Activated naive CD4-positive, alpha-beta T cell treated with anti-CD3 and anti-CD28 coated beads, Interleukin-2, amount 50 U/mL, for 72 hours (primary cell): ENCODE measurements at regions not wholly inside any gene's neighbourhood (a gene's known extent, or its start where the extent isn't known, plus 50 kb on each side); places are given as distances from the start of the nearest gene placed in this dataset.

Source experiments
- ATAC-seq, 2 donors: fragments of 150-1000 bp; cut with Tn5 transposase; 2 replicates each; pipeline ENCODE4 v1.10.0; 2021; ENCODE audit warnings: mild to moderate bottlenecking in 2 of 2, moderate library complexity in 2 of 2
- DNase-seq, 2 donors: peaks; one replicate each; pipeline ENCODE4 v3.0.0; 2021 to 2022; ENCODE audit warnings: low spot score in 2 of 2
- H3K27ac Mint-ChIP-seq, 2 donors: one replicate each; pipeline ENCODE4 v1.8.0; 2022; ENCODE audit warnings: mild to moderate bottlenecking in 2 of 2, mixed read lengths in 2 of 2
- H3K36me3 Mint-ChIP-seq, 2 donors: one replicate each; pipeline ENCODE4 v1.8.0; 2022; ENCODE audit warnings: mixed read lengths in 2 of 2
- H3K9me3 Mint-ChIP-seq, 2 donors: one replicate each; pipeline ENCODE4 v1.8.0; 2022; ENCODE audit warnings: mixed read lengths in 2 of 2

GRCh38 chr2:181241797-181242196 lies 215.4 kb upstream of the ITGA4 start:
- Mint-ChIP-seq H3K36me3 (peaks cover 6 to 7% of the 10 kb centered on the region in 2 donors), H3K27ac (no peak overlapping the region), H3K9me3 (peaks cover 6% of the 10 kb centered on the region in 2 donors)
- DNase-seq (no peak), ATAC-seq (peak; percentile 69 to 85)

GRCh38 chr2:181242262-181242661 lies 214.9 kb upstream of the ITGA4 start:
- H3K36me3 Mint-ChIP-seq = peaks cover 2% of the 10 kb centered on the region in 2 donors
- no peak for ATAC-seq
- DNase-seq = no peak
- H3K27ac Mint-ChIP-seq = no peak overlapping the region
- H3K9me3 Mint-ChIP-seq = peaks cover 1 to 2% of the 10 kb centered on the region in 2 donors

- no peak for ATAC-seq
- no peaks in the 10 kb centered on the region for H3K9me3 Mint-ChIP-seq
Measured at GRCh38 chr2:181243319-181243718, 213.9 kb upstream of the ITGA4 start.

GRCh38 chr2:181250691-181251090 lies 206.5 kb upstream of the ITGA4 start:
- H3K9me3 Mint-ChIP-seq = no peaks in the 10 kb centered on the region
- ATAC-seq = no peak
- DNase-seq = no peak
- peaks cover 0 to 13% of the 10 kb centered on the region in 2 donors for H3K36me3 Mint-ChIP-seq
- H3K27ac Mint-ChIP-seq = no peak overlapping the region

More at GRCh38 chr2:181243319-181243718, 213.9 kb upstream of the ITGA4 start:
- H3K36me3 Mint-ChIP-seq = no peaks in the 10 kb centered on the region
- no peak overlapping the region for H3K27ac Mint-ChIP-seq
- DNase-seq = no peak

- H3K36me3 Mint-ChIP-seq = peaks cover 0 to 13% of the 10 kb centered on the region in 2 donors
- DNase-seq (no peak), ATAC-seq (peak; percentile 61 to 78)
- peak overlapping the region in 1 of 2 donors; percentile 47 for H3K27ac Mint-ChIP-seq
- no peaks in the 10 kb centered on the region for H3K9me3 Mint-ChIP-seq
Measured at GRCh38 chr2:181252262-181253148, 204.7 kb upstream of the ITGA4 start.

- ATAC-seq (no peak), DNase-seq (no peak)
- H3K36me3 Mint-ChIP-seq = peaks cover 0 to 13% of the 10 kb centered on the region in 2 donors
- H3K27ac Mint-ChIP-seq = no peak overlapping the region
- no peaks in the 10 kb centered on the region for H3K9me3 Mint-ChIP-seq
Measured at GRCh38 chr2:181253438-181253837, 203.7 kb upstream of the ITGA4 start.

- no peak for DNase-seq
- H3K36me3 Mint-ChIP-seq = peaks cover 0 to 13% of the 10 kb centered on the region in 2 donors
- H3K9me3 Mint-ChIP-seq = no peaks in the 10 kb centered on the region
- no peak for ATAC-seq
- no peak overlapping the region for H3K27ac Mint-ChIP-seq
Measured at GRCh38 chr2:181255651-181256050, 201.5 kb upstream of the ITGA4 start.

GRCh38 chr2:181258720-181259119 lies 198.5 kb upstream of the ITGA4 start:
- Mint-ChIP-seq H3K9me3 (no peaks in the 10 kb centered on the region), H3K36me3 (no peaks in the 10 kb centered on the region), H3K27ac (no peak overlapping the region)
- no peak for DNase-seq
- ATAC-seq = peak in 1 of 2 donors; percentile 75

- peaks cover 0 to 5% of the 10 kb centered on the region in 2 donors for H3K9me3 Mint-ChIP-seq
- no peak overlapping the region for H3K27ac Mint-ChIP-seq
- peaks cover 5 to 12% of the 10 kb centered on the region in 2 donors for H3K36me3 Mint-ChIP-seq
- ATAC-seq (no peak), DNase-seq (no peak)
Measured at GRCh38 chr2:181262782-181263181, 194.4 kb upstream of the ITGA4 start.

- Mint-ChIP-seq H3K27ac (no peak overlapping the region), H3K36me3 (peaks cover 5 to 12% of the 10 kb centered on the region in 2 donors), H3K9me3 (peaks cover 0 to 5% of the 10 kb centered on the region in 2 donors)
- no peak for ATAC-seq
- DNase-seq = no peak
Measured at GRCh38 chr2:181264001-181264400, 193.2 kb upstream of the ITGA4 start.

GRCh38 chr2:181264441-181264840 lies 192.7 kb upstream of the ITGA4 start:
- H3K9me3 Mint-ChIP-seq = peaks cover 0 to 5% of the 10 kb centered on the region in 2 donors
- no peak for DNase-seq
- H3K27ac Mint-ChIP-seq = no peak overlapping the region
- no peak for ATAC-seq
- peaks cover 5 to 16% of the 10 kb centered on the region in 2 donors for H3K36me3 Mint-ChIP-seq

- Mint-ChIP-seq H3K36me3 (peaks cover 5 to 24% of the 10 kb centered on the region in 2 donors), H3K9me3 (peaks cover 0 to 10% of the 10 kb centered on the region in 2 donors), H3K27ac (no peak overlapping the region)
- ATAC-seq (no peak), DNase-seq (no peak)
Measured at GRCh38 chr2:181266614-181267013, 190.6 kb upstream of the ITGA4 start.

- Mint-ChIP-seq H3K9me3 (peaks cover 0 to 10% of the 10 kb centered on the region in 2 donors), H3K27ac (no peak overlapping the region), H3K36me3 (peaks cover 5 to 24% of the 10 kb centered on the region in 2 donors)
- ATAC-seq (peak; percentile 68 to 89), DNase-seq (no peak)
Measured at GRCh38 chr2:181268174-181268867, 188.9 kb upstream of the ITGA4 start.

GRCh38 chr2:181273986-181274385 lies 183.2 kb upstream of the ITGA4 start:
- no peak for ATAC-seq
- DNase-seq = no peak
- H3K9me3 Mint-ChIP-seq = peaks cover 0 to 8% of the 10 kb centered on the region in 2 donors
- H3K27ac Mint-ChIP-seq = peak overlapping the region in 1 of 2 donors; percentile 72
- peaks cover 0 to 12% of the 10 kb centered on the region in 2 donors for H3K36me3 Mint-ChIP-seq

- peaks cover 0 to 4% of the 10 kb centered on the region in 2 donors for H3K9me3 Mint-ChIP-seq
- ATAC-seq (peak; percentile 93 to 95), DNase-seq (no peak)
- H3K27ac Mint-ChIP-seq = peak overlapping the region; percentile 24 to 35
- H3K36me3 Mint-ChIP-seq = no peaks in the 10 kb centered on the region
Measured at GRCh38 chr2:181275643-181276070, 181.5 kb upstream of the ITGA4 start.

GRCh38 chr2:181281206-181281832 lies 175.9 kb upstream of the ITGA4 start:
- ATAC-seq = peak; percentile 55 to 57
- H3K9me3 Mint-ChIP-seq = peaks cover 0 to 9% of the 10 kb centered on the region in 2 donors
- H3K36me3 Mint-ChIP-seq = peaks cover 0 to 11% of the 10 kb centered on the region in 2 donors

GRCh38 chr2:181285116-181285515 lies 172.1 kb upstream of the ITGA4 start:
- no peak overlapping the region for H3K27ac Mint-ChIP-seq
- H3K36me3 Mint-ChIP-seq = peaks cover 0 to 11% of the 10 kb centered on the region in 2 donors
- no peak for DNase-seq
- peaks cover 0 to 5% of the 10 kb centered on the region in 2 donors for H3K9me3 Mint-ChIP-seq
- ATAC-seq = no peak

More at GRCh38 chr2:181281206-181281832, 175.9 kb upstream of the ITGA4 start:
- H3K27ac Mint-ChIP-seq = peak overlapping the region; percentile 4 to 56
- no peak for DNase-seq
